ENCODE measurements at regions not wholly inside any gene's neighbourhood (a gene's known extent, or its start where the extent isn't known, plus 50 kb on each side); places are given as distances from the start of the nearest gene placed in this dataset.

GRCh38 chr2:128817171-128817570, 498.5 kb upstream of the HS6ST1 start:
- Mint-ChIP-seq H3K27me3 (no peaks in the 10 kb centered on the region), H3K27ac (no peak overlapping the region), H3K36me3 (ENCODE audit: low read depth) (no peaks in the 10 kb centered on the region), H3K9me3 (no peaks in the 10 kb centered on the region), H3K4me1 (ENCODE audit: low read depth) (no peaks in the 10 kb centered on the region), H3K4me3 (no peak overlapping the region)
- no peak for TF ChIP-seq CTCF (IDR thresholded peaks at IDR 0.05)
- Histone ChIP-seq H3K4me3 (ENCODE audit: low read length) (no peak overlapping the region), H3K27me3 (ENCODE audit: control insufficient read depth in 1 of 2, insufficient read depth in 2 of 2, low read length in 2 of 2) (no peaks in the 10 kb centered on the region), H3K4me1 (ENCODE audit: insufficient read depth, low read length) (no peaks in the 10 kb centered on the region), H3K36me3 (ENCODE audit: insufficient read depth, low read length) (no peaks in the 10 kb centered on the region), H3K27ac (ENCODE audit: low read depth in 1 of 2, low read length in 2 of 2) (no peak overlapping the region), H3K9me3 (ENCODE audit: control insufficient read depth in 1 of 2, insufficient read depth in 1 of 2, low read length in 2 of 2) (peaks cover 0 to 29% of the 10 kb centered on the region in 2 experiments)
- CTCF ChIA-PET = no interaction called here
- DNase-seq = no peak
- intact Hi-C loops (cut with DNase I, micrococcal nuclease) = no loop called here
- no peak for ATAC-seq (ENCODE audit: poor library complexity)
- POLR2A ChIA-PET = no interaction called here

- Mint-ChIP-seq H3K4me3 (no peak overlapping the region), H3K36me3 (ENCODE audit: low read depth) (no peaks in the 10 kb centered on the region), H3K27me3 (no peaks in the 10 kb centered on the region), H3K4me1 (ENCODE audit: low read depth) (no peaks in the 10 kb centered on the region), H3K9me3 (no peaks in the 10 kb centered on the region), H3K27ac (no peak overlapping the region)
- H3K4me1 ChIP-seq (ENCODE audit: insufficient read depth, low read length) = no peaks in the 10 kb centered on the region
- POLR2A ChIA-PET = no interaction called here
- H3K9me3 ChIP-seq (ENCODE audit: control insufficient read depth in 1 of 2, insufficient read depth in 1 of 2, low read length in 2 of 2) = peaks cover 0 to 25% of the 10 kb centered on the region in 2 experiments
- intact Hi-C loops (cut with DNase I, micrococcal nuclease) = no loop called here
- no peaks in the 10 kb centered on the region for H3K36me3 ChIP-seq (ENCODE audit: insufficient read depth, low read length)
- CTCF ChIA-PET = no interaction called here
- no peak overlapping the region for H3K27ac ChIP-seq (ENCODE audit: low read depth in 1 of 2, low read length in 2 of 2)
- TF ChIP-seq CTCF (IDR thresholded peaks at IDR 0.05) = no peak
- no peak for ATAC-seq (ENCODE audit: poor library complexity)
- no peaks in the 10 kb centered on the region for H3K27me3 ChIP-seq (ENCODE audit: control insufficient read depth in 1 of 2, insufficient read depth in 2 of 2, low read length in 2 of 2)
- DNase-seq = no peak
- no peak overlapping the region for H3K4me3 ChIP-seq (ENCODE audit: low read length)
Measured at GRCh38 chr2:128817813-128818212, 499.1 kb upstream of the HS6ST1 start.

GRCh38 chr2:128818248-128818647, 499.6 kb upstream of the HS6ST1 start:
- Histone ChIP-seq H3K4me1 (ENCODE audit: insufficient read depth, low read length) (no peaks in the 10 kb centered on the region), H3K4me3 (ENCODE audit: low read length) (no peak overlapping the region), H3K36me3 (ENCODE audit: insufficient read depth, low read length) (no peaks in the 10 kb centered on the region), H3K9me3 (ENCODE audit: control insufficient read depth in 1 of 2, insufficient read depth in 1 of 2, low read length in 2 of 2) (peaks cover 0 to 22% of the 10 kb centered on the region in 2 experiments), H3K27ac (ENCODE audit: low read depth in 1 of 2, low read length in 2 of 2) (no peak overlapping the region), H3K27me3 (ENCODE audit: control insufficient read depth in 1 of 2, insufficient read depth in 2 of 2, low read length in 2 of 2) (no peaks in the 10 kb centered on the region)
- H3K9me3 Mint-ChIP-seq = no peaks in the 10 kb centered on the region
- no peak overlapping the region for H3K27ac Mint-ChIP-seq
- no peak for ATAC-seq (ENCODE audit: poor library complexity)
- no peaks in the 10 kb centered on the region for H3K4me1 Mint-ChIP-seq (ENCODE audit: low read depth)
- POLR2A ChIA-PET = no interaction called here
- DNase-seq = no peak
- no peak overlapping the region for H3K4me3 Mint-ChIP-seq
- H3K27me3 Mint-ChIP-seq = no peaks in the 10 kb centered on the region
- H3K36me3 Mint-ChIP-seq (ENCODE audit: low read depth) = no peaks in the 10 kb centered on the region
- intact Hi-C loops (cut with DNase I, micrococcal nuclease) = no loop called here
- CTCF ChIA-PET = no interaction called here
- no peak for TF ChIP-seq CTCF (IDR thresholded peaks at IDR 0.05)

Measured in CD4-positive, alpha-beta T cell (primary cell).